ENCODE measurements at regions not wholly inside any gene's neighbourhood (a gene's known extent, or its start where the extent isn't known, plus 50 kb on each side); places are given as distances from the start of the nearest gene placed in this dataset.

DNA sequence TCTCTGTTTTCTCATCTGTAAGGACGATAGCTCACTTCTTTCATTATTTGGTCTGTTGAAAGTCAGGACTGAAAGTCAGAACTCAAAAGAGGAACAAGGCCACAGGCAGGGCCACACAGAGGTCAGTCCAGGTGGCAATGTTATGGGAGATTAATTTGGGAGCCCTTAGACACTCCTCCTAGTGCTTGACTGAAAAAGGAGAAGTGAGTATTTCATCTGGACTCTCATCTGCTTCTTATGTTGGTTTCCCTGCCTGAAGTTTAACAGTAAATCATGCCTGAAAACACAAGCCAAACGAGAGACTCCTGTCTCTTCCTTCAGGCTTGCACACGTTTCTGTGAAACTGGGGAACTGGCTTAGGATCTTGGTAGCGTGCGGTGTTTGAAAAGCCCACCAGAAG lies 248.5 kb downstream of the BUB3 start:
- in situ Hi-C loops (cut with HindIII; ENCODE audit: low sequenced_read_pairs): no loop called here

DNA sequence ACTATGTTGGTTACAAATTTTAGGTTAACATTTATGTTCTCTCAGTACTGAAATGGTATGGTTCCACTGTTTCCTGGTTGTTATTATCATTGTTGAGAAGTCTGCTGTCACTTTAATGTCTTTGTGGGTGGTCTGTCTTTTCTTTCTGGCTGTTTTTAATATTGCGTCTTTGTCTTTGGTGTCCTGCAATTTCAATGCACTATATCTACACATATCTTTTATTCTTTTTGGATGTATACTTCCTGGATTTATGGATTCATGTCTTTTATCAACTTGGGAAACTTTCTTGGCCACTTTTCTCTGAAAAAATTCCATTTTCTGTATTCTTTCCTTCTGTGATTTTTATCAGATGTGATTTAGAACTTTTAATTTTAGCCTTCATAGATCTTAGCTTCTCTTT lies 250.2 kb downstream of the BUB3 start:
- in situ Hi-C loops (cut with HindIII; ENCODE audit: low sequenced_read_pairs): no loop called here

DNA sequence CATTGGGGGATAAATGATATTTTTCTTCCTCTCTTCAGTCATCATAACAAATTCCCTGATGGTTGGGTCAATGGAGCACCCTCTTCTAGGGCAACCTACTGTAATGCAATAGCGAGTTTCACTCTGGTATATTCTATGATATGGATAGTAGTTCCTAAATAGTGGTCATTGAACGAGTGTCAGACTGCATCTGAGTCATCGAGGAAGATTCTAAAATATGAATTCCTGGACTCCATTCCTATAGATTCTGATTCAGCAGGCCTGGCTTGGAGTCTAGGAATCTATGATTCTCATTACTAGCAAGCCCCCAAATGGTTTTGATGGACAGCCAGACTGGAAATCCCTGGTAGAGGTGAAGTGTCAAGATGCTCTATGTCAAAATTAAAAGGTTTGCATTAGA lies 254.5 kb downstream of the BUB3 start:
- in situ Hi-C loops (cut with HindIII; ENCODE audit: low sequenced_read_pairs): no loop called here

DNA sequence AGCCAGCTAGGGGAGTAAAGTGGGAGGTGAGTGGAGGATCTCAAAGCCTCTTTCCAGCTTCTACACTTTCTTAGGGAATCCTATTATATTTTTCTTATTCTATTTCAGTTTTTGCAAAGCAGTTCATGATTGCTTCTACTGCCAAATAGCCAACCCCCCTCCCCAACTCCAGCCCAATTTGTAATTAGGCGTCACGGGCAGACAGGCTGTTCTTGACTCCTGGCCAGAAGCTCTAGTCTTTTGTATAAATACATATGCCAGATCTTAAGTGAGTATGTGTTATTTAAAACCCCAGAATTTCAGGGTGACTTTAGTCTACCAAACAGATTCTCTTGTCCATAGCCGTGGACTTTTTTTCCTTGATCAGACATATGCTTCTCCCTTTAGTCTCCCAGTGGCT lies 255.2 kb downstream of the BUB3 start:
- in situ Hi-C loops (cut with HindIII; ENCODE audit: low sequenced_read_pairs): no loop called here

DNA sequence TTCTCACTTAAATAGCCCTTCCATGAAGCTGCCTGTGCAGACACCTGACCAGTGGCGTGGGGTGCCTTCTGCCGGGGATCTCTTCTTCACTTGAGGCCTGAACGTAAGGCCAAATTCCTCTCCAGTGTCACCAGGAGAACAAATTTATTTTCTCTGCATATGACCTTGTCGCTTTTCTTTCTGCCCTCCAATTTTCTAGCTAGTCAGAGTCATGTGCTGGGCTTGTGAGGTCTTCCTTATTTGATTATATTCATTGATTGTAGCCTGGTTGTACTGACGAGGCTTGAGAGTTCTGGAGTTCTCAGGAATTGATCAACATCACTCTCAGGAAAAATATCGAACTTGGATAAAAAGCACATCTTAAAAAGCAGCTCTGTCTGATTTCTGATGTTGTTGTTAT lies 255.7 kb downstream of the BUB3 start:
- in situ Hi-C loops (cut with HindIII; ENCODE audit: low sequenced_read_pairs): no loop called here

DNA sequence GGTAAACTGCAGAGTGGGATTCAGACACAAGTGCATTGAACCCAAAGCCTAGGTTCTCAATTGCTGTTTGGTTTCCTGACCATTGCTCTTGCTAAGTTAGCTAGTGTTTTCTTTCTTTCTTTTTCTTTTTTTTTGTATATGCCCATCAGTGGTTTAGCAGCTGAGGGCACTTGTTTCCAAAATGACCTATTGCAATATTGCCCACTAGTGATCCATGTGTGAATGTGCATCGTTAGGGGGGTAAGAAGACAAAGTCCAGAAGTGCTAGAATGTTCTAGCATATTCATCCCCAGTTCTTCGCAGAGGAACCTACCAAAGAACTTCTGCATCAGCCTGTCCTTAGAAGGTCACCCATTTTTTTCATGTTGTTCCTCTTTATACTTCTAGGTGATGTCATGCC lies 252.8 kb upstream of the GPR26 start:
- in situ Hi-C loops (cut with HindIII; ENCODE audit: low sequenced_read_pairs): no loop called here

GRCh38 chr10:123415523-123415922 lies 250.6 kb upstream of the GPR26 start:
- in situ Hi-C loops (cut with HindIII; ENCODE audit: low sequenced_read_pairs): loop anchor here (5.0 kb wide), 1 partner anchor 53 kb away; no protein-coding TSS in a partner anchor

DNA sequence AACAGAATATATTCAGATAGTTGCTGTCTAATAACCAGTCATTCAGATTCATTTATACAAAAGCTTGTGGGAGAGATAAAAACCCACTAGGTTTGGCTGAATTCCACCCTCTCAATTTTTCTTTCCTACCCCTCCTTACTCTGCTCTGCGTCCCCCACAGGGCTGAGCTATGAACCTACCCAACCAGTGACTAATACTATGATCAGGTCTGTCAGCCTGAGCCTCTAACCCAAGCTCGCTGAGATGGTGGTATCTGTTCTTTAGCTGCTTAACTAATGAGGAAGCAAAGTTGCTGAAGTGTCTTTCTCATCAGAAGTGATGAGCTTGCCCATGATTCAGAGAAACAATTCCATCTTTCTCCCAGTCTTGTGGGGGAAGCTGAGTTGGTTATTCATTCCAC lies 248.7 kb upstream of the GPR26 start:
- in situ Hi-C loops (cut with HindIII; ENCODE audit: low sequenced_read_pairs): loop anchor here (5.0 kb wide), 1 partner anchor 55 kb away; no protein-coding TSS in a partner anchor

DNA sequence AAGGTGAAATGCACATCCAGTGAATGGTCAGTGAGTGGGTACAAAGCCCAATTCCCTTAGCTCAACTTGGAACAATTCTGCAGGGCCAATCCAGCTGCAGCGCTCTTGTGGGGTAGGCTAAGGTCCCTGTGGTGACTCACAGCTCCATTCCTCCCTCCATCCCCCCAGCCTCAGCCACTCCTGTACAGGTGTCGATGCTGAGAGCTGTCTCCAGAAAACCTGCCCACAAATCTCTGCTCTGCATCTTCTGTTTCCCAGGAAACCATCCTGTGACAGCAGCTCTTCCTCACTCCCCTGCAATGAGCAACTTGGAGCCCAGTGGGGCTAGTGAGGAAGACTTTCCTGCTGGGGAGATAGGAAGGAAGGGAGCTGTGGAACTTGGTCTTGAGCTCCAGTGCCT lies 244.7 kb upstream of the GPR26 start:
- in situ Hi-C loops (cut with HindIII; ENCODE audit: low sequenced_read_pairs): no loop called here

GRCh38 chr10:123422261-123422660 lies 243.9 kb upstream of the GPR26 start:
- in situ Hi-C loops (cut with HindIII; ENCODE audit: low sequenced_read_pairs): no loop called here

DNA sequence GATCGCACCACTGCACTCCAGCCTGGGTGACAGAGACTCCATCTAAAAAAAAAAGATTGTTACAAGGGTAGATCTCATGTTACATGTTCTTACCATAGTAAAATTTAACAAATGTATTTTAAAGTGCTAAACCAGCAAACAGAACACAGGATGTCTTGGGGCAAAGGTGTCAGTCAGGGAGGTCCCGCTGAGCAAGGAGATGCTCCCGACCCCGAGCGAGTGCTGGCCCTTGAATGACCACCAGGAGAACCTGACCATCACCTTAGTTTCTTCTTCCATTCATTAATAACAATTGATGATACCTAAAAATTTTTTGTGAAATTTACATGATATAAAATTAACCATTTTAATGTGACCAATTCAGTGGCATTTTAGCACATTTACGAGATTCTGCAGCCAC lies 241.6 kb upstream of the GPR26 start:
- in situ Hi-C loops (cut with HindIII; ENCODE audit: low sequenced_read_pairs): no loop called here

DNA sequence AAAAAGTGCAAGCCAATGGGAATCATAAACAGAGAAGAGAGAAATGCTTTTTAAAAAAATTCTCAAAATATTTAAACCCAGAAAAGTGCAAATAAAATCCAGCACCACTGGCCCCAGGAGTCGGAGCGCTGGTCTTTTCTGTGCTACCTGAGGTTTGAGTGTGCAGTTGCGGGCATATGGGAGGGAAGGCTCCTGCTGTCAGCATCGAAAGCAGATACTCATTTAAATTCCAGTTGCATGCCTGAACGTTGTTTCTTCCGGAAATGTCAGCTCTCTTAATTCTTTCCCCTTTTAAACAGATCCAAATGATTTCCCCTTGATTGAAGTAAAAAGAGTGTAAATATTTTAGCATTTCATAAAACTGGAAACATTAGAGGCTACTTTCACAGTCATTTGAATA lies 240.5 kb upstream of the GPR26 start:
- in situ Hi-C loops (cut with HindIII; ENCODE audit: low sequenced_read_pairs): no loop called here

GRCh38 chr10:123427165-123427786 lies 238.9 kb upstream of the GPR26 start:
- in situ Hi-C loops (cut with HindIII; ENCODE audit: low sequenced_read_pairs): no loop called here

- in situ Hi-C loops (cut with HindIII; ENCODE audit: low sequenced_read_pairs): no loop called here
Observed at GRCh38 chr10:123428391-123428790, 237.8 kb upstream of the GPR26 start.

- in situ Hi-C loops (cut with HindIII; ENCODE audit: low sequenced_read_pairs): no loop called here
Observed at GRCh38 chr10:123429706-123430221, 236.4 kb upstream of the GPR26 start.

- in situ Hi-C loops (cut with HindIII; ENCODE audit: low sequenced_read_pairs): no loop called here
Observed at GRCh38 chr10:123433539-123433938, 232.6 kb upstream of the GPR26 start.

- in situ Hi-C loops (cut with HindIII; ENCODE audit: low sequenced_read_pairs): no loop called here
Observed at GRCh38 chr10:123434435-123435039, 231.6 kb upstream of the GPR26 start.

DNA sequence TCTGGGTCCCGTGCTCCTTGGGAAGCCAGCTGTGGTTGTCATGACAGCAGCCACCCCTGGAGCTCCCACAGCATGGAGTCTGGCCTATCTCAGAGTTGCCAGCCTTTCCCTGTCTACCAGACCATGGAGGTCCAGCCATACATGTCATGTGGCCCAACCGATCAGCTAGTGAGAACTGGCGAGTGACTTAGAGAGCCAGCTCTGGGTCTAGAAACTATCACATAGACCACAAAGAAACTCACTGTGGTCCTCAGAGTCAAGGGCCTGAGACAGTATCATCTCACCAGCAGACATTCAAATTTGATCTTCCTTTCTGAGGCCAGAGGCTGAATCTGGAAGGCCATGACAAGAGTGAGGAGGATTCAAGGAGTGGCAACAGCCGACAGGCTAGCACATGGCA lies 223.3 kb upstream of the GPR26 start:
- in situ Hi-C loops (cut with HindIII; ENCODE audit: low sequenced_read_pairs): no loop called here

DNA sequence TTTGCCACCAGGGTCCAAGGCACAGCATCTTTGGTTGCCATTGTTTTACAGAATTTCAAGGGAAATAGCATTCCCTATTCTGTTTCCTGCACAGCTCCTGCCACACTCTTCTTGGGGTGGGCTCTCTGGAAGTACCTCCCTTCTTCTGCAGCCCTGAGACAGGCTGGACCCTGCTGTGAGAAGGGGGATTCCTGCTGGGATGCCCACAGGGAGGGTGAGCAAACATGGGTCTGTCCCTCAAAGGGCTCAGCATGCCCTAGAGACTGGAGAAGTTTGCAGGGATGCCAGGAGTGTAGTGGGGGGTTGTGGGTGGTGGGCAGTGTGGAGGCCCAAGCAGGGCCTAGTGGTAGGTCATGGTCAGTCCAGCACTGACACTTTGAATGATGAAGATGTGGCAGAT lies 222.2 kb upstream of the GPR26 start:
- in situ Hi-C loops (cut with HindIII; ENCODE audit: low sequenced_read_pairs): no loop called here

GRCh38 chr10:123445261-123445775 lies 220.8 kb upstream of the GPR26 start:
- in situ Hi-C loops (cut with HindIII; ENCODE audit: low sequenced_read_pairs): no loop called here

- in situ Hi-C loops (cut with HindIII; ENCODE audit: low sequenced_read_pairs): no loop called here
Observed at GRCh38 chr10:123446449-123447156, 219.6 kb upstream of the GPR26 start.

Data from endothelial cell of hepatic sinusoid (primary cell).